Lower lobe of right lung (tissue), 2 donors: ENCODE measurements at regions not wholly inside any gene's neighbourhood (a gene's known extent, or its start where the extent isn't known, plus 50 kb on each side); places are given as distances from the start of the nearest gene placed in this dataset.

ENCODE experiments used
- ATAC-seq, 2 donors: fragments of 200-7000 bp; cut with Tn5 transposase; one replicate each; pipeline ENCODE4 v1.9.1; 2020 to 2022; ENCODE audit warnings: mild to moderate bottlenecking in 2 of 2, moderate library complexity in 2 of 2
- DNase-seq: peaks from one replicate; pipeline ENCODE4 v3.0.0-alpha.2; 2020
- H3K27ac ChIP-seq: fragments of 200-600 bp; one replicate; pipeline ENCODE4 v1.8.0; 2022
- H3K27me3 ChIP-seq: fragments of 200-600 bp; one replicate; pipeline ENCODE4 v1.8.0; 2022; ENCODE audit warnings: low read depth
- H3K36me3 ChIP-seq: fragments of 200-600 bp; one replicate; pipeline ENCODE4 v1.8.0; 2022; ENCODE audit warnings: mild to moderate bottlenecking
- H3K4me1 ChIP-seq: fragments of 200-600 bp; one replicate; pipeline ENCODE4 v1.8.0; 2022
- H3K4me3 ChIP-seq: fragments of 200-600 bp; one replicate; pipeline ENCODE4 v1.8.0; 2022; ENCODE audit warnings: mild to moderate bottlenecking
- H3K9me3 ChIP-seq: fragments of 200-600 bp; one replicate; pipeline ENCODE4 v1.8.0; 2022
- intact Hi-C: fragments of 100-400 bp; cut with DNase I; formaldehyde crosslinking; loops from one replicate; pipeline ENCODE4 v1.11.0; 2022
- TF ChIP-seq, protein P1 (sequence below): fragments of 200-600 bp; IDR thresholded peaks from one replicate; pipeline ENCODE4 v1.8.0; 2022; ENCODE audit warnings: antibody characterized with exemption, mild to moderate bottlenecking
- donor health status: DM: no; HTN: yes; CAD: no; lungs with severe emphysema.

- no peaks in the 10 kb centered on the region for H3K4me1 ChIP-seq
- no peaks in the 10 kb centered on the region for H3K9me3 ChIP-seq
- DNase-seq (no peak), ATAC-seq (no peak)
- H3K27me3 ChIP-seq, result no peaks in the 10 kb centered on the region
- no peak overlapping the region for H3K4me3 ChIP-seq
- TF ChIP-seq, protein P1, sequence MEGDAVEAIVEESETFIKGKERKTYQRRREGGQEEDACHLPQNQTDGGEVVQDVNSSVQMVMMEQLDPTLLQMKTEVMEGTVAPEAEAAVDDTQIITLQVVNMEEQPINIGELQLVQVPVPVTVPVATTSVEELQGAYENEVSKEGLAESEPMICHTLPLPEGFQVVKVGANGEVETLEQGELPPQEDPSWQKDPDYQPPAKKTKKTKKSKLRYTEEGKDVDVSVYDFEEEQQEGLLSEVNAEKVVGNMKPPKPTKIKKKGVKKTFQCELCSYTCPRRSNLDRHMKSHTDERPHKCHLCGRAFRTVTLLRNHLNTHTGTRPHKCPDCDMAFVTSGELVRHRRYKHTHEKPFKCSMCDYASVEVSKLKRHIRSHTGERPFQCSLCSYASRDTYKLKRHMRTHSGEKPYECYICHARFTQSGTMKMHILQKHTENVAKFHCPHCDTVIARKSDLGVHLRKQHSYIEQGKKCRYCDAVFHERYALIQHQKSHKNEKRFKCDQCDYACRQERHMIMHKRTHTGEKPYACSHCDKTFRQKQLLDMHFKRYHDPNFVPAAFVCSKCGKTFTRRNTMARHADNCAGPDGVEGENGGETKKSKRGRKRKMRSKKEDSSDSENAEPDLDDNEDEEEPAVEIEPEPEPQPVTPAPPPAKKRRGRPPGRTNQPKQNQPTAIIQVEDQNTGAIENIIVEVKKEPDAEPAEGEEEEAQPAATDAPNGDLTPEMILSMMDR, result no peak
- intact Hi-C loops, result no loop called here
- H3K36me3 ChIP-seq, result no peaks in the 10 kb centered on the region
- no peak overlapping the region for H3K27ac ChIP-seq
These were observed 161.8 kb downstream of the LNPK start for GRCh38 chr2:175840256-175840655.

GRCh38 chr2:175838979-175839378 lies 163.1 kb downstream of the LNPK start:
- ATAC-seq (no peak), DNase-seq (no peak)
- intact Hi-C loops, result no loop called here
- Histone ChIP-seq H3K9me3 (no peaks in the 10 kb centered on the region), H3K4me3 (no peak overlapping the region), H3K27ac (no peak overlapping the region), H3K4me1 (no peaks in the 10 kb centered on the region), H3K36me3 (no peaks in the 10 kb centered on the region), H3K27me3 (no peaks in the 10 kb centered on the region)
- TF ChIP-seq, protein P1, result no peak

DNA sequence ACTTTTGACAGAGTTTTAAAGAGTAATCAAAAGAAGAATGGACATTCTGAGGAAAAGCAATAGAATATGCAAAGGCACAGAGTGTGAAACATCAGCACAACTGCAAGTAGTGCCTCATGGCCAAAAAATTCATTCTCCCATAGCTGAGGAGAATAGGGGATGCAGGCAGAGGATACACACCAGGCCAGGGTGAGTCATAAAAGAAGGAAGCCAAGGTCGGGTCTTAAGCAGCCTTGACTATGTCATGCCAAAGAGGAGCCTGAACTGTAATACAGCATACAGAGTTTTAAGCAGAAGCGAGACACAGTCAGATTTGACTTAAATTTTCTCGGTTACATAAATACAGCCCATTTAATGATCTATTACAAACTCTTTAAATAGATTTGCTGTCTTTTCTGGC lies 165.0 kb downstream of the LNPK start:
- H3K4me1 ChIP-seq, result no peaks in the 10 kb centered on the region
- no peak overlapping the region for H3K4me3 ChIP-seq
- no peaks in the 10 kb centered on the region for H3K9me3 ChIP-seq
- no peaks in the 10 kb centered on the region for H3K27me3 ChIP-seq
- no peaks in the 10 kb centered on the region for H3K36me3 ChIP-seq
- no peak for DNase-seq
- no peak overlapping the region for H3K27ac ChIP-seq
- intact Hi-C loops, result no loop called here
- TF ChIP-seq, protein P1, result no peak
- no peak for ATAC-seq

DNA sequence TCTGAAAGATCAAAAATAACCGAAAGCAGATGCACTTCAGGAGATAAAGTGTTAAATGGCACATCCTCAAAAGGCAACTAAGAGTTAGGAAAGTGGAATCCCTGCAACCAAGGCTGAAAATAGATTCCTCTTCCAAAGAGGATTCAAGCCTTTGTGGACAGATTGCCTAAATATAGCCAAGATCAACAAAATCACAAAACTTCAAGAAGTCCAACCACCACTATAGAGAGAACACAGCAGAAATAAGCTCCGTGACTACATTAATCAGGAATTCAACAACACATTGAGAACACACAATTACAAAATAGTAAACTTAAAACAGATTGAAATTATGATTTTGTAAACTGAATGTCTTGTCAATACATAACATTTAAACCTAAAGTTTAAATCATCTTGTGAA lies 165.7 kb downstream of the LNPK start:
- H3K36me3 ChIP-seq, result no peaks in the 10 kb centered on the region
- H3K27me3 ChIP-seq, result no peaks in the 10 kb centered on the region
- H3K4me3 ChIP-seq, result no peak overlapping the region
- intact Hi-C loops, result no loop called here
- H3K27ac ChIP-seq, result no peak overlapping the region
- H3K9me3 ChIP-seq, result no peaks in the 10 kb centered on the region
- DNase-seq, result no peak
- TF ChIP-seq, protein P1, result no peak
- no peaks in the 10 kb centered on the region for H3K4me1 ChIP-seq
- ATAC-seq, result no peak

DNA sequence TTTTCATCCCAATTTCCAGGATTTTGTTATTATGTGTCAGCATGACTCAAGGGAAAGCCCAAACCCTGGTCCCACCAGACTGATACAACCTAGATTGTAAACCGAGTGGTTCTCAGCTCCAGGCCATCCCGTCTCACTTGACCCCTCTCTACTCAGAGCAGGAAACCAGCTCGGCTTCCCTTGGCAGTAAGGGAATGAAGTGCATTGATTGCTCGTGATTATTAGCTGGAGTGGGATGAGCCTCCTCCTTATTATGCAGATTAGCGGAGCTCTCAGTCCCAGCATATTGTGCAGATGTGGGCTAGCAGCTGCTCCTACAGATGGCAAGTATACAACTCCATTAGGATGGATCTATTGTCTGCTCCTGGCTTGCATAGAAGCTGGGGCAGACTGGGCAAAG lies 167.6 kb downstream of the LNPK start:
- no peaks in the 10 kb centered on the region for H3K9me3 ChIP-seq
- no peak overlapping the region for H3K27ac ChIP-seq
- TF ChIP-seq, protein P1, result no peak
- DNase-seq, result no peak
- ATAC-seq, result no peak
- no peaks in the 10 kb centered on the region for H3K27me3 ChIP-seq
- no peaks in the 10 kb centered on the region for H3K36me3 ChIP-seq
- intact Hi-C loops, result no loop called here
- H3K4me1 ChIP-seq, result no peaks in the 10 kb centered on the region
- H3K4me3 ChIP-seq, result no peak overlapping the region

- TF ChIP-seq, protein P1, result no peak
- DNase-seq (no peak), ATAC-seq (no peak)
- Histone ChIP-seq H3K36me3 (no peaks in the 10 kb centered on the region), H3K4me1 (no peaks in the 10 kb centered on the region), H3K27ac (no peak overlapping the region), H3K27me3 (no peaks in the 10 kb centered on the region), H3K9me3 (no peaks in the 10 kb centered on the region), H3K4me3 (no peak overlapping the region)
- intact Hi-C loops, result no loop called here
These were observed 169.2 kb downstream of the LNPK start for GRCh38 chr2:175832866-175833265.
